SJSA1 (cell line): ENCODE measurements at regions not wholly inside any gene's neighbourhood (a gene's known extent, or its start where the extent isn't known, plus 50 kb on each side); places are given as distances from the start of the nearest gene placed in this dataset.

ENCODE experiments used
- DNase-seq, 2 experiments: peaks; one replicate each; pipeline ENCODE4 v3.0.0-alpha.2; 2015 to 2020; ENCODE audit warnings: low spot score in 2 of 2, low read depth in 1 of 2
- H3K27ac ChIP-seq: fragments of 250-450 bp; sonication (Bioruptor Pico); 2 replicates; pipeline ENCODE4 v1.5.1; 2020; ENCODE audit warnings: mild to moderate bottlenecking, moderate library complexity
- H3K27me3 ChIP-seq: fragments of 250-450 bp; sonication (Bioruptor Pico); replicated peaks from 2 replicates; pipeline ENCODE4 v1.5.1; 2020; ENCODE audit warnings: mild to moderate bottlenecking, moderate library complexity
- H3K36me3 ChIP-seq: fragments of 250-450 bp; sonication (Bioruptor Pico); 2 replicates; pipeline ENCODE4 v1.5.1; 2020; ENCODE audit warnings: mild to moderate bottlenecking
- H3K4me1 ChIP-seq: fragments of 250-450 bp; sonication (Bioruptor Pico); replicated peaks from 2 replicates; pipeline ENCODE4 v1.6.1; 2021; ENCODE audit warnings: mild to moderate bottlenecking
- H3K4me3 ChIP-seq: fragments of 250-450 bp; sonication (Bioruptor Pico); 2 replicates; pipeline ENCODE4 v1.5.1; 2020; ENCODE audit warnings: mild to moderate bottlenecking
- H3K9me3 ChIP-seq: fragments of 250-450 bp; sonication (Bioruptor Pico); replicated peaks from 2 replicates; pipeline ENCODE4 v1.5.1; 2020; ENCODE audit warnings: mild to moderate bottlenecking

DNA sequence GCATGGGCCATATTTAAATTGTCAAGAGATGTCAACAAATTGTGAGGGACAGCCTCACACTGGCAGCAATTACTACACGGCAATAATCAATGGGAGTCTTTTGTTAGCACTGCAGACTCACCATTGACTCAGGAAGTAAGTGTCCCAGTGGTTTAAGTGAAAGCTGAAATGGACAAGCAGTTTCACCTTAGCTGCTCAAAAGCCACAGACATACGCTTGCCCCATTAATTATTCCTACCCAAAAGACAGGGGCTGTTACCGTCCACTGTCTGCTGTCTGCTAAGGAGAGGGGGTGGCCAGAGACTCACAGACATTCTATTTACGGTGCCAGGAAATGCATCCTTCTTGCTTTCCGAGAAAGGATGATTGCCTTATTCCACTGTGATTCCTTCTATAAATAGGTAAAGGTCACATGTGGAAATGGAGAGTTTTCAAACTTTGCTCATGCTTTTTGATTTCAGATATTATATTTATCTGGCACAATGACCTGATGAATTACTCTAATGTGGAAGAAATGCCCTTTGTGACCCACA is 309.7 kb upstream of the NFE2L3 start:
- Histone ChIP-seq H3K4me3 (no peak overlapping the region), H3K36me3 (no peaks in the 10 kb centered on the region), H3K27me3 (no peaks in the 10 kb centered on the region), H3K9me3 (no peaks in the 10 kb centered on the region; the same call in 1 of the 2 replicates), H3K4me1 (peaks cover 50% of the 10 kb centered on the region), H3K27ac (no peak overlapping the region)
- DNase-seq: no peak

DNA sequence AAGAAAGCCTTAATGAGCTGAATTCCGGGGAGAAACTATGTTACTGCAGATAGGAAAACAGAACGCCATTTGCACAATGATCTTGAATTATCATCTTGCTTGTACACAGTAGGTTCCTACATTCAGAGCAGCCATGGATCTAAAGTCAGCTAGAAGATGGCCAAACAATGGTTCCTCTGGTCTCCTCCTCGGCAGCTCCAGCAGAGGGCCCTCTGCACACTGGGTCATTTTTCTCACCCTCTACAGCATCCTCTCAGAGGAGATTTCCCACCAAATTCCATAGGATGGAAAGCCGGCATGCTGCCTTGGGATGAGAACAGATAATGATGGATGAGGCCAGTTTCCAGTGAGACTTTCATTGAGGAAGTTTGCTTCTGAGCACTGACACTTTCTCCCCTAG is 308.5 kb upstream of the NFE2L3 start:
- Histone ChIP-seq H3K27ac (peak overlapping the region; percentile 53; the same call in 1 of the 2 replicates), H3K9me3 (no peaks in the 10 kb centered on the region; the same call in 1 of the 2 replicates), H3K36me3 (no peaks in the 10 kb centered on the region), H3K4me1 (peaks cover 62% of the 10 kb centered on the region), H3K27me3 (no peaks in the 10 kb centered on the region), H3K4me3 (no peak overlapping the region)
- peak in 1 of 2 experiments; percentile 20 for DNase-seq

DNA sequence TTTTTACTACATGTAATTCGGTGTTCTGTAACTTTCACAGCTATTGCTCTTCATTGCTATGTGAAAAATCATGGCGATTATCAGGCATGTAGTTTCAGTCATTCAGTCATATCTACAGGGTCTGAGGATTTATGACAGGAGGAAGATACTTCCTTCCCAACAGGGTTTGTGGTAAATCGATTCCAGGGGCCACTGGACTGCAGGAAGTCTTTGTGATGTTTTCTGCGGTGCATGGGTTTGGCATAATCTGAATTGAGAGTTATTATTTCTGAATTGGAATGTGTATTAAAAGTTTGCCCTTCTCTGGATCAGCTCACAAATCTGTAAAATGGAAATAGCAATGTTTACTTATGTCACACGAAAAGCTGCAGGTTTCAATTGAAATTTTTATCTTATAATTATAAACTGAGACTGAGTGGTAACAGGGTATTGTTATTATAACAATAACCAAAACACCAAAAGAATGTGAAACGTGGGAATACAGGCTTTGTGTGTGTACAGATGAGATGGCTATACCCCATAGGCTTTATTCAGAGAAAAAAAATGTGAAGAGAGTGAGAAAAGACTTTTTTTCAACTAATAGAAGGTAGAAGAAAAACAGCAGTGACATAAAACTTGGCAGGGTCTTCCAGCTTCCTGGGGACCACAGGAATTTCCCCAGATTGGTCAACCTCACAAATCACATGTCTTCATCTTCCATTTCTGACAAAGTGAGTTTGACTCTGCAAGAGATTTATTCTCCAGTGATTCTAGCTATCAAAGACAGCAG is 307.7 kb upstream of the NFE2L3 start:
- peak in 1 of 2 experiments; percentile 71 for DNase-seq
- Histone ChIP-seq H3K4me3 (no peak overlapping the region), H3K27me3 (no peaks in the 10 kb centered on the region), H3K27ac (peak overlapping the region; percentile 53), H3K9me3 (no peaks in the 10 kb centered on the region; the same call in 1 of the 2 replicates), H3K36me3 (no peaks in the 10 kb centered on the region), H3K4me1 (peaks cover 71% of the 10 kb centered on the region)

DNA sequence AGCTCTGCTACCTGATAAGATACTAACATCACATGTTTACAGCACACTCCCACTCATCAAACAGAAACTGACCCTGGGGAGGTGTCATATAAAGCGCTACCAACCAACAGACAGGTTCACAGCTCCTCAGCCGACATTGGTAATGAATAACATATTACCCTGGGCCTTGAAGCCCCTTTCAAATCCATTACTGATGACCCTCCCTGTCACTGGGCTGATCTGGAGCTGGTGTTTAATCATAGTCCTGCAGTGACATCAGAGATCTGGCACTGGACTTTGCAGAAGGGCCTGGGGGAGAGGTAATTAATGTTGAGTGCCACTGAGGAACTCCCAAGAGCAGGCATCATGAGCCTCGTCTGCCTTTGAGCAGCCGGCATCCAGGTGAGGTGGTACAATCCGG is 306.5 kb upstream of the NFE2L3 start:
- no peak for DNase-seq
- no peak overlapping the region for H3K4me3 ChIP-seq
- H3K27ac ChIP-seq: no peak overlapping the region
- H3K36me3 ChIP-seq: no peaks in the 10 kb centered on the region
- no peaks in the 10 kb centered on the region for H3K27me3 ChIP-seq
- no peaks in the 10 kb centered on the region for H3K9me3 ChIP-seq
- H3K4me1 ChIP-seq: peaks cover 82% of the 10 kb centered on the region

DNA sequence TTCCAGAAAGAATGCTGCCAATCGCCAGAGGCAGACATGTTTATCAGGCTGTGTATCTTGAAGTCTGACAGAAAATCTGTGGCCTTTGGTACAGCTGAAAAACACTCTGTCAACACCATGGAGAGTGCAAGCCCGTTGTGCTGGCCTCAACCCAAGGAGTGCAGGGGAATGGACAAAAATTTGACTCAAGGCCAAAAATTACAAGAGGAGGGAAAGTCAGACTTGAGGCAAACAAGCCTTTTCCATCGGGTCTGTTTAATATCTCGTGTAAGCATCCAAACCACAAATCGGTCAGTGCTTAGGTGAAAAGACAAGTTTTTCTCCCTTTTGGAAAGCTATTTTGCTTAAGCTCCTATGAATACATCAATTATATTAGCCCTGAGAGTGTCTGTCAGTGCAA is 305.3 kb upstream of the NFE2L3 start:
- Histone ChIP-seq H3K4me3 (no peak overlapping the region), H3K4me1 (peaks cover 95% of the 10 kb centered on the region), H3K27ac (peak overlapping the region; percentile 95), H3K27me3 (no peaks in the 10 kb centered on the region), H3K36me3 (no peaks in the 10 kb centered on the region), H3K9me3 (no peaks in the 10 kb centered on the region)
- peak; percentile 82 to 86 for DNase-seq

DNA sequence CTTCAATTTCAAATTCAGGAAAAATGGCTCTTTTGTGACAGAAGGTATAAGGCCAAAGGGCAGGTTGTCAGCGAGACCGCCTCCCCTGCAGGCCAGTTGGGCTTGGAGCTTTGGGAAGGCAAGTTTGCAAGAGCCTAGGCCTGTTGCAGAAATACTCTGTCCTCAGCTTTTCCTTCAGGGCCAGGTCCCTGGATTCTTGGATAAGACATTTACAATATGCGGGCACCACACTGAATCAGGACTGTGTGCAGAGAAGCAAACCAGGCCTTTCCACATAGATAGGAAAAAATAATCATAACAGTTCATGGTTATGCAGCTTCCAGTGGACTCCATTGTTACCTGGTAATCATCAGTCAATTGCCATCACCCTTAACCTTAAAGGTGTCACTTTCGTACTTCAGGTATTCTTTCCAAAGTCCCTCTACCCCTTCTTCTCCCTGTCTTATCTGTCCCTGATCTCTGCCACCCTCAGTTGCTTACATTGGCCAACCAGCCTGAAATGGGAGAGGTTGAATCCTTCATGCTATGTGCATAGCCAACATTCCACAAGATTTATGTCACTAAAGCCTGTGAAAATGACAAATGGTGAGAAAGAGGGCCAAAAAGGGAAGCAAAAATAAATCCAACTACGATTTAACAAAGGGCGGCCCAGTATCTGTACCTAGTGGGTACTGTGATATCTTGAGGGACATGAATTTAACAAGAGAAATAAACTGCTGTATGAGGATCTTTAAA is 304.5 kb upstream of the NFE2L3 start:
- H3K36me3 ChIP-seq: no peaks in the 10 kb centered on the region
- DNase-seq: peak; percentile 77 to 93
- no peaks in the 10 kb centered on the region for H3K27me3 ChIP-seq
- peaks cover 91% of the 10 kb centered on the region for H3K4me1 ChIP-seq
- no peak overlapping the region for H3K4me3 ChIP-seq
- peak overlapping the region; percentile 95 for H3K27ac ChIP-seq
- no peaks in the 10 kb centered on the region for H3K9me3 ChIP-seq

DNA sequence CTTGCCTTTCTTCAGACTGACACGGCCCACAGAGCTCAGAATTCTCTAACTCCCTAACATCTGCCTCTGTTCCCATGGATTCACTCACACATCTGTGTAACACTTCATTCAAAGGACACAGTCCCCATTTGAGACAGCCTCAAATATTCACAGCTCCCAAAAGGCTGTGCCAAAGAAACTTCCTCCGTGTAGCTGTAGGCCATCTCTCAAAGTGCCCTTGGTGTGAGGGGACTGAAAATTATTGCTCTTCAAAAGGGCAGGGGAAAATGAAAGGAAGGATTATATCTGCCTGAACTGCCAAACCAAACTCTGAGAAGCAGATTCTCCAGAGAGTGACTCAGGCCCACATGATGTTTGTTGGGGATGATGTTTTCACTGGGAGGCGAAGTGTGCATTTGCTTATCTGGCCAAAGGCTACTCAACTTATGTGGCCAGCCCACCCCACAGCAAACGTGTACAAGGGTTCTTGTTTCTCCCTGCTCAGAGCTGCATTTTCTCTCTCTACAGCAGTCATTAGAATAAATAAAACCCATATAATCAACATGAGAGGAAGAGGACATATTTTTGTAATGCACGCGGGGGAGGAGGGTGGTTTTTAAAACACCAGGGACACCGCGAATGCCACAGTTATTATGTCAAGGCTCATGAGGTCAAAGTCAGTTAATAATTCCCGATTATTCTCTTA is 302.4 kb upstream of the NFE2L3 start:
- peak; percentile 93 to 95 for DNase-seq
- no peaks in the 10 kb centered on the region for H3K27me3 ChIP-seq
- H3K27ac ChIP-seq: peak overlapping the region; percentile 95
- H3K4me3 ChIP-seq: no peak overlapping the region
- no peaks in the 10 kb centered on the region for H3K36me3 ChIP-seq
- H3K4me1 ChIP-seq: peaks cover 73% of the 10 kb centered on the region
- no peaks in the 10 kb centered on the region for H3K9me3 ChIP-seq

DNA sequence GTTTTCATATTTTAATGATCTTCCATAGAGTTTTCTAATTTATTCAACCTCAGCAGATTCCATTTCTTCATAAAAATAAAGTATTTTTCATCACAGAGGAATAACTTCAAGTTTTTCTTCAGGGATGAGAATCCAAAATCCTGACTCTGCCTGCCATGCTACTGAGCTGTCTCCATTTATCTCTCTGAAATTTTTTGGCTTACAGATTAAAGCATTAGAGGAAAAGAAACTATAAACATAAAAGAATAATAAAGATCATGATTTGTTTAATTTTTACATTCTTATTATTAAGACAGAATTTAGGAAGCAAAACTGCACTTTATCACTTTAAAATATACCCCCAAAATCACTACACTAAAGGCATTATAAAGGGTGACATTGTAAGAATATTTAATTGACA is 301.8 kb upstream of the NFE2L3 start:
- H3K4me3 ChIP-seq: no peak overlapping the region

DNA sequence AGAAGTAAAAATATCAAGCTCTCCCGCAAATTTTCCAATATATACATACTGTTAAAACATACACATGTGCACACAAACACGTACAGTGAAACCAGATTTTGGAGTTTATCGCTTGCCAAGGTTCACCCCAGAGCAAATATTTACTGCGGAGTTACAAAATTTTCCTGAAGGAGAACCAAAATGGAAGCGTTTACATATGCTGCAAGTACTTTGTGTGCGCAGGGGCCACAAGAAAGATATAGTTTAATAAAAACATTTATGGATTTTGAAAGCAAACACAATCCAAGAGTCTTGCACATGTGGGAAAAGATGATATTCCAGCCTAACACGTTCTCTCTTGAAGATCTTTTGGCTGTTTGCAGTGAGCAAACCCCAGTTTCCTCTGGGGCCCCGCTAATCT is 301.3 kb upstream of the NFE2L3 start:
- peak overlapping the region; percentile 95 for H3K27ac ChIP-seq
- no peaks in the 10 kb centered on the region for H3K36me3 ChIP-seq
- DNase-seq: no peak
- H3K27me3 ChIP-seq: no peaks in the 10 kb centered on the region
- H3K9me3 ChIP-seq: no peaks in the 10 kb centered on the region
- H3K4me1 ChIP-seq: peaks cover 62% of the 10 kb centered on the region
- no peak overlapping the region for H3K4me3 ChIP-seq

More for the DNA sequence above, 301.8 kb upstream of the NFE2L3 start:
- Histone ChIP-seq H3K4me1 (peaks cover 67% of the 10 kb centered on the region), H3K9me3 (no peaks in the 10 kb centered on the region), H3K36me3 (no peaks in the 10 kb centered on the region), H3K27ac (peak overlapping the region; percentile 95), H3K27me3 (no peaks in the 10 kb centered on the region)
- DNase-seq: no peak

DNA sequence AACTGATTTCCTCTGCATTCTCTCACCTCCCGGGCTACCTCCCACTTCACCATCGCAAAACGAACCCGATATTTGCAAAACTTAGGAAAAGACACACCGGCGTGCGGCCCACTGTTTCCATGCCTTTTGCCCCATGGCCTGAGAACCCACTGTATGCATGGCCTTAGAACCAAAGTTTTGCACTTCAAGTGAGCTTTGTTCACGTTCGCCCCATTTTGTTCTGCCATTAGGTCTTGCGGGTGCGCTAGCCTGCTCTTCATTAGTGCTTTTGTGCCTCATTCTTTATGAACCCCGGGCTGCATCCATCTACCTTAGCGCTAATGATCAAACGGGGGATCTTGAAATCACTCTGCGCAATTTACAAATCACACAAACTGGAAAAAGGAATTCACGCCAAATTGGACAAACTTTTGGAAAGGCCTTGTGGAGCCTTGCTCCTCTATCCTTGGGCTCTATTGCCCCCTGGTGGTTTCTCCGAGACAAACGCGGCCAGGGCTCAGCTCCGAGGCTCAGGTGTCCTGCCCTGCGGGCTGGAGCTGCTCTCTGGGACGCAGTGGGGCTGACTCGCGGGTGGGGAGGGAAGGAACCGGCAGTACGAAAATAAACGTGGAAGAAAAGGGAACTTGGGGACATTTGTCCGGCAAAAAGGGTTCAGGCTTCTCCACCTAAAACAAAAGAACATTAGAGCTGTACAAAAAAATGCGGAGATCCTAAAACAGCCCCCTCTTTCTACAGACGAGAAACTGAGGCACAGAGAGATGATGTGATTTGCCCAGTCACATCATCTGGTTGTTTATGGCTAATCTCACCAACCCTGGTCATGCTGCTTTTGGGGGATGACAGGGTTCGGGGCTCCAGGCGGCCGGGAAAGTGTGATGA is 300.4 kb upstream of the NFE2L3 start:
- H3K4me1 ChIP-seq: peaks cover 53% of the 10 kb centered on the region
- no peak overlapping the region for H3K4me3 ChIP-seq
- H3K27ac ChIP-seq: no peak overlapping the region
- DNase-seq: peak; percentile 72 to 83
- no peaks in the 10 kb centered on the region for H3K27me3 ChIP-seq
- H3K9me3 ChIP-seq: no peaks in the 10 kb centered on the region
- H3K36me3 ChIP-seq: no peaks in the 10 kb centered on the region

DNA sequence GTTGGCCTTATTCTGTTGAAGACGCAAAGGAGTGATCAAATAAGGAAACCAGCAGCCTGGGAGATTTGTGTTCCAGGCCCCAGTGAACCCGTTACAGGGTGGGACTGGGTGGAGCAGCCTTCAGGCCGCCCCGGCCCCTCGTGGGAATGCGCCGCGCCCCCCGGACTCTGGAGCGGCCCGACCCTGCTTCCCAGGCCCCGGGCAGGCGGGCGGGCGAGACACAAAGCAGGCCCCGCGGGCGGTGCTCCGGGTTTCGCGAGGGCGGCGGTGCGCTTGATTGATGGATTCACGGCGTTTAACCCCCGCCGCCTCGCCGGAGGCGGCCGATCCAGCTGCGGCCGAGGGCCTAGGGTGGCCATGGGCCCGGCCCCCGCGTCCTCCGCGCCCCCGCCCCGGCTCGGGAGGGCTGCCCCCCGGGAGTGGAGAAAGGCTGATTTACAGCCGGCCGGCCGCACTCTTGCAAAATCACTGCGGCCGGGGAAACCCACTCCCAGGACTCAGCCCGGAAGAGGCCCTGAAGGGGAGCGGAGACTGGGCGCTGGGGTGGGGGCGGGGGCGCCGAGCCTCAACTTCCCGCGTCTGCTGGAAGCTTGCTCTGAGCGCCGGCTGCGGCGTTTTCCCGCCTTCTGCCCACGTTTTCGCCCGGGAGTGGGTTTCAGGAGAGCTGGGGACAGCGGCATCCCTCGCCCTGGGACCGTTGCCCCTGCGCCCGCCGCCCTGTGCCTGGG is 299.6 kb upstream of the NFE2L3 start:
- no peaks in the 10 kb centered on the region for H3K27me3 ChIP-seq
- H3K4me3 ChIP-seq: no peak overlapping the region
- H3K27ac ChIP-seq: no peak overlapping the region
- no peak for DNase-seq
- H3K9me3 ChIP-seq: no peaks in the 10 kb centered on the region
- no peaks in the 10 kb centered on the region for H3K36me3 ChIP-seq
- H3K4me1 ChIP-seq: peaks cover 48% of the 10 kb centered on the region

DNA sequence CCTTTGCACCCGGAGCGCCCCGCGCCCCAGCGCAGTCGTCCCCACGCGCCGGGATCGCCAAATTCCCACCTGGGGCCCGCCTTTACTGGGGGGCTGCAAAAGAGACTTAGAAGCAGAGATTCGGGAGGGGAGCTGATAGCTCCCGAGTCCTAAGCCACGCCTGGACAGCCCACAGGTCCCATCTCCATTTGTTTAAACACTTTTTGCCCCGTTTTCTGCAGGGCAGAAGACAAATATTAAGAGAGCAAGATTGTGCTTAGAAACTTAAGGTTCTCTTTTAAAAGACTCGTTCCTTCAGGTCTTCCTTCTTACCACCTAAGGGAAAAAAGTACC is 299.1 kb upstream of the NFE2L3 start:
- Histone ChIP-seq H3K9me3 (no peaks in the 10 kb centered on the region), H3K27ac (no peak overlapping the region), H3K4me1 (peaks cover 44% of the 10 kb centered on the region), H3K27me3 (no peaks in the 10 kb centered on the region), H3K36me3 (no peaks in the 10 kb centered on the region), H3K4me3 (no peak overlapping the region)
- no peak for DNase-seq
